ENCODE measurements at regions not wholly inside any gene's neighbourhood (a gene's known extent, or its start where the extent isn't known, plus 50 kb on each side); places are given as distances from the start of the nearest gene placed in this dataset.

- no peak overlapping the region for H3K9ac ChIP-seq
- no peak overlapping the region for H3K4me2 ChIP-seq
- H3K27me3 ChIP-seq (ENCODE audit: insufficient read depth), result no peaks in the 10 kb centered on the region
- no peak overlapping the region for H3K4me3 ChIP-seq (ENCODE audit: low read depth in 2 of 2, low read length in 1 of 2)
- POLR2A ChIA-PET, result no interaction called here
- CTCF ChIA-PET, result no interaction called here
- no peaks in the 10 kb centered on the region for H3K9me2 ChIP-seq
- no peak for TF ChIP-seq CTCF (IDR thresholded peaks at IDR 0.05)
- no peaks in the 10 kb centered on the region for H3K4me1 ChIP-seq (ENCODE audit: control insufficient read depth in 1 of 2, insufficient read depth in 2 of 2, low read depth in 1 of 2, low read length in 1 of 2)
- no peaks in the 10 kb centered on the region for H3K9me3 ChIP-seq
- WGBS (ENCODE audit: low lambda C conversion rate), result 27% methylated on average over 3 of the region's 3 CpGs
- H2AFZ ChIP-seq (ENCODE audit: low read depth), result no peak overlapping the region
- H3K79me2 ChIP-seq (ENCODE audit: insufficient read depth), result no peaks in the 10 kb centered on the region
- no peaks in the 10 kb centered on the region for H4K20me1 ChIP-seq (ENCODE audit: insufficient read depth)
- no peaks in the 10 kb centered on the region for H3F3A ChIP-seq (replicated peaks; ENCODE audit: insufficient read depth)
- DNase-seq, result no peak
- no peaks in the 10 kb centered on the region for H3K36me3 ChIP-seq (replicated peaks in 1 of 2; ENCODE audit: control insufficient read depth in 1 of 2, insufficient read depth in 2 of 2, low read length in 1 of 2)
- H3K27ac ChIP-seq (ENCODE audit: low read depth in 2 of 2, low read length in 1 of 2), result no peak overlapping the region
Observed at GRCh38 chr16:73531021-73531420, 483.1 kb upstream of the ZFHX3 start.

- no peaks in the 10 kb centered on the region for H3K36me3 ChIP-seq (replicated peaks in 1 of 2; ENCODE audit: control insufficient read depth in 1 of 2, insufficient read depth in 2 of 2, low read length in 1 of 2)
- no peak for TF ChIP-seq POLR2AphosphoS5 (IDR thresholded peaks at IDR 0.05; ENCODE audit: low read depth, low read length)
- TF ChIP-seq ZBTB33 (IDR thresholded peaks at IDR 0.05; ENCODE audit: borderline replicate concordance, low read depth), result no peak
- TF ChIP-seq MEF2A (IDR thresholded peaks at IDR 0.05; ENCODE audit: borderline replicate concordance, low read depth), result no peak
- TF ChIP-seq PBX3 (IDR thresholded peaks at IDR 0.05), result no peak
- TF ChIP-seq REST (IDR thresholded peaks at IDR 0.05; ENCODE audit: low read depth, low read length), result no peak
- TF ChIP-seq RCOR1 (IDR thresholded peaks at IDR 0.05; ENCODE audit: low read length), result no peak
- TF ChIP-seq FOXJ3 (CRISPR knock-in tag; IDR thresholded peaks at IDR 0.05), result no peak
- TF ChIP-seq MXI1 (IDR thresholded peaks at IDR 0.05; ENCODE audit: low read depth, low read length), result no peak
- no peak for TF ChIP-seq JUND (IDR thresholded peaks at IDR 0.05)
- no peak for TF ChIP-seq USF2 (IDR thresholded peaks at IDR 0.05; ENCODE audit: borderline replicate concordance, low read depth, low read length)
- TF ChIP-seq FOSL2 (IDR thresholded peaks at IDR 0.05; ENCODE audit: borderline replicate concordance, low read depth), result no peak
- no peak for TF ChIP-seq GABPA (IDR thresholded peaks at IDR 0.05; ENCODE audit: low read depth)
- no peaks in the 10 kb centered on the region for H3K79me2 ChIP-seq (ENCODE audit: insufficient read depth)
- H3K27me3 ChIP-seq (ENCODE audit: insufficient read depth), result no peaks in the 10 kb centered on the region
- H3K27ac ChIP-seq (ENCODE audit: low read depth in 2 of 2, low read length in 1 of 2), result no peak overlapping the region
- no peak overlapping the region for H3K4me3 ChIP-seq (ENCODE audit: low read depth in 2 of 2, low read length in 1 of 2)
- H3K9me3 ChIP-seq, result no peaks in the 10 kb centered on the region
- DNase-seq, result no peak
- H3K4me1 ChIP-seq (ENCODE audit: control insufficient read depth in 1 of 2, insufficient read depth in 2 of 2, low read depth in 1 of 2, low read length in 1 of 2), result no peaks in the 10 kb centered on the region
- ChIA-PET POLR2A (no interaction called here), CTCF (no interaction called here)
- no peak overlapping the region for H3K4me2 ChIP-seq
- no peak overlapping the region for H2AFZ ChIP-seq (ENCODE audit: low read depth)
- no peaks in the 10 kb centered on the region for H3F3A ChIP-seq (replicated peaks; ENCODE audit: insufficient read depth)
- no peaks in the 10 kb centered on the region for H4K20me1 ChIP-seq (ENCODE audit: insufficient read depth)
- H3K9ac ChIP-seq, result no peak overlapping the region
- no peaks in the 10 kb centered on the region for H3K9me2 ChIP-seq
- WGBS (ENCODE audit: low lambda C conversion rate), result 5% methylated on average over 1 of the region's 1 CpG
Observed at GRCh38 chr16:73530529-73530928, 482.6 kb upstream of the ZFHX3 start.

Measured in SK-N-SH (cell line).